GM10266 (cell line): ENCODE measurements at regions not wholly inside any gene's neighbourhood (a gene's known extent, or its start where the extent isn't known, plus 50 kb on each side); places are given as distances from the start of the nearest gene placed in this dataset.
"Not testable (repeated sequence)": the region's sequence is repeated elsewhere in the genome, so short reads cannot be mapped to it uniquely, and the experiment has no call there.

Experiments
- DNase-seq: peaks from one replicate; pipeline ENCODE4 v3.0.0; 2012; ENCODE audit errors: extremely low spot score
- CTCF ChIP-seq: IDR thresholded peaks from 2 replicates; pipeline ENCODE4 v1.5.1; 2012; ENCODE audit warnings: mild to moderate bottlenecking, low read depth; ENCODE audit not compliant: control insufficient read depth, insufficient read depth; ENCODE audit errors: missing control alignments

GRCh38 chr2:183759033-183759432 lies 634.8 kb downstream of the NUP35 start:
- TF ChIP-seq CTCF, result no peak
- no peak for DNase-seq

GRCh38 chr2:183773775-183774174 lies 649.5 kb downstream of the NUP35 start:
- TF ChIP-seq CTCF, result no peak
- no peak for DNase-seq

GRCh38 chr2:183780072-183780471 lies 655.8 kb downstream of the NUP35 start:
- no peak for TF ChIP-seq CTCF
- DNase-seq, result no peak

- no peak for TF ChIP-seq CTCF
- DNase-seq, result no peak
These were observed 658.2 kb downstream of the NUP35 start for GRCh38 chr2:183782436-183782835.

GRCh38 chr2:183788796-183789195 lies 664.6 kb downstream of the NUP35 start:
- DNase-seq, result not testable (repeated sequence)

- not testable (repeated sequence) for DNase-seq
These were observed 668.1 kb downstream of the NUP35 start for GRCh38 chr2:183792165-183792924.

- no peak for DNase-seq
- no peak for TF ChIP-seq CTCF
These were observed 674.3 kb downstream of the NUP35 start for GRCh38 chr2:183798535-183798934.

- DNase-seq, result no peak
- TF ChIP-seq CTCF, result no peak
These were observed 675.5 kb downstream of the NUP35 start for GRCh38 chr2:183799761-183800160.
